HG03175 (cell line): ENCODE measurements at regions not wholly inside any gene's neighbourhood (a gene's known extent, or its start where the extent isn't known, plus 50 kb on each side); places are given as distances from the start of the nearest gene placed in this dataset.
"Not testable (repeated sequence)": the region's sequence is repeated elsewhere in the genome, so short reads cannot be mapped to it uniquely, and the experiment has no call there.

Experiments
- ATAC-seq: cut with Tn5 transposase; IDR thresholded peaks from one replicate; pipeline ENCODE4 v1.9.1; 2021; ENCODE audit warnings: mild to moderate bottlenecking, moderate library complexity; ENCODE audit not compliant: unreplicated experiment

DNA sequence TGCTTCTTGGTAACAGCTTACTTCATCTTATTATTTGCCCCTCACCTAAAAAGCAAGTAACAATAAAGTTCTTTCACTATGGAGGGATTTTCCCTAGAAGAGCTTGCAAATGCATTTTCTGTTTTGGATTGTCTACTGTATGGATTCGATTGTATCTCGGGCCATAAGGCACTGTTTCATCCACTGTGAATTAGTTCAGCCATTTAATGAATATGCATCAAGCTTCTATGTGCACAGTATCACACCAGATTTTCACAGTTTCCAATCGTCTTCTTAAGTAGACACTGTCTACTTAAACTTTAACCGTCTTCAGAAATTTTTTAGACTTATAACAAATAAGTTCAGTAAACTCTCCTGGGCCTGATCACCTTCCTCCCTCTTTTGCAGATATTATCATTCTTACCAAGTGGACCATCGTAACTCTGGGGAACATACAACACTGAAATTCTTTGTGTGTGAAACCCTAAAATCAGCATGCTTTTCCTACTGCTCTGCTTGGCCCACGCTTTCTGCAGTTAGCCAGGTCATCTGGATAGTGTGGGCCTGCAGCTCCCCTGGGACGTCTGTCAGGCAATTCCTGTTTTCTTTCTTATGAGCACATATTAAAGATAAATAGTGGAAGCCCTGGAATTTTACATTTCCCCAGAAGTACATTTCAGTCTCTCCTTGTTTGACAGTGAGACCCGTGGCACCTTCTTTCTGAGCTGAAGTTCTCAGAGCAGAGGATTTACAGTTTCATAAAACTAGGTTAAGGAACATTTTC, 136.5 kb upstream of the PDE10A start:
- ATAC-seq, result no peak

DNA sequence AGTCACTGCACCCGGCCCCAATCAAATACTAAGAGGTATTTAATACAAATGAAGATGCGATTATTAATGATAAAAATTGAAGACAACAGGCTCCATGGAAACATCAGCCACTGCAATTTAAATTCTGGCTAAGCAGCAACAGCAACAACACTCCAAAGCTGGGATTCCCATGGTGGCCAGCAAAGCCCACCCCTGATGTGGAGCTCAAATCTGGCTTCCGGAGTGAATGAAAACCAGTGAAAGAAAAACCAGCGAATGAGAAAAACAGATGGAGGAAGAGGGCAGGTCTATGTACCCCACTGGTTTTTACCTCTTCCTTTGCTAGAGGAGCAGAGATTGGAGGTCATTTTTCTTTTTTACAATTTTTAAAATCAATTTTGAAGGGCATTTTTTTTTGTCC, 135.9 kb upstream of the PDE10A start:
- ATAC-seq, result no peak

DNA sequence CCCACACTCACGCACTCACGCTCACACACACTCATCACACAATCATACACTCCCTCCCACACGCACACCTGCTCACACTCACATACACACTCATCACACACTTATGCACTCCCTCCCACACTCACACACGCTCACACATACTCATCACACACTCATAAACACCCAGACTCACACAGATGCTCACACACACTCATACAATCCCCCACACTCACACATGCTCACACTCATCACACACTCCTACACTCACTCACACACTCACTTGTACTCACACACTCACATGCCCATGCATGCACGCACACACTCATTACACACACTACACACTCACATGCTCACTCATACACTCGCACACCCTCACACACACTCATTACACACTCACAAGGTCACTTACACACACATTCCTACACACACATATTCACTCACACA, 131.1 kb upstream of the PDE10A start:
- no peak for ATAC-seq

DNA sequence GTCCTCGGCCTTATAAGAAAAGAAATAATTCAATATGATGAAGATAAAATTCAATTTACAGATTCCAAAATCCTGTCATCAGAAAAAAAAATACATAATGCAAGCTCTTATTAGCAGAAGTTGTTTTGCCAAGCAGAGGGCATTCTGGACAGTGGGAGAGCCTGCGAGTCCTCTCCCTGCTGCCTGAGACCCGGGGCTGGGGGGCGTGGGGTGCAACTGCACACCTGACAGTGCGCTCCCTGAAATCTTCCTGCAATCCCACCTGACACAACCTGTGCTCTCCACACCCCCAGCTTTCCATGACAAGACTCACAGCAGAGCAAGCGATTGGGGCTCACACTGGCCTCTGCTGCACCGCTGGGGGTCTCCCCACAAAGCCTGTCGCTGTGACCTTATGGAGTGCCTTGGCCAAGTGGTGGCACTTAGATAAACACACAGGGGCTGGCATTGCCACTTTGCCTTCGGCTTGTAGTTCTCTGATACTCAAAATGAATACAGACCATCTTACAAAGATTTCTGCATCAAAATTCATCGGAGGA, 130.3 kb upstream of the PDE10A start:
- ATAC-seq, result no peak

DNA sequence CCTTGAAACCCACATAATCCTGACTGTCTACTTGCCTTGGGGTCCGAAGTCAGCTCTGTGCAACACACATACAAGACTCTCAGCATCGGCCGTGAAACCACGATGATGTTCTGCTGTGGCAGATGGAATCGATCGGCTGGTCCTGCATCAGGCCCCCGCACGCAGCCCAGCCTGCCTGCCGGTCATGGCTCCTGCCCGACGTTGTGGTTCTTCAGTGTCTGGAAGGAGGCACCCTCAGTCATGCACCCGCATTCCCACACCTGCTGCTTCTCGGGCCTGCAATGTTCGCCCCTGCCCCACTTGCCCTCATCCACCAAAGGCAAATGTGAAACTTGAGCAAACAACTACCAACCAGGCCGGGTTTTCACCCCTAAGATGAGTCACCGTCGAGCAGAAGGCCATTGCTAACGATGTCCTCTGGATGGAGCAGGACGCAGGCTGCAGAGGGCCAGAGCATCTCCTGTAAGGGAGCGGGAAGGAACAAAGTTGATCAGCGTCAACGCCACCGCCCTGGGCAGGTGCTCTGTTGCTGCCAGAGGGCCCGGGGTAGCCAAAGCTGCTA, 128.9 kb upstream of the PDE10A start:
- no peak for ATAC-seq

DNA sequence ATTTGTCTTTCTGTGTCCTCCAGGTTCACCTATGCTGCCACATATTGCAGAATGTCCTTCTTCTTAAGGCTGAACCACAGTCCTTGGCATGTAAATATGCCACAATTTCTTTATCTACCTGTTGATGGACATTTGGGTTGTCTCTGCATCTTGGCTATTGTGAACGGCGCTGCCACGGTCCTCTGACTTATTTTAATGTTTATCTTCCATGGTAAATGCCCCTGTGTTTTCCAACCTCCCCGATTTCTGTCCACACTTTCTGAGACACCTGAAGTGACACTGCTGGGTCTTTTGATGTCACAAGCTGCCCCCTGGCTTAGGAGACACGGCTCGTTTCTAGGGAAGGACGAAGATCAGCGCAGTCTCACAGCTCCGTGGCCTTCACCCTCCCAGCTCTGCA, 128.3 kb upstream of the PDE10A start:
- ATAC-seq, result no peak

DNA sequence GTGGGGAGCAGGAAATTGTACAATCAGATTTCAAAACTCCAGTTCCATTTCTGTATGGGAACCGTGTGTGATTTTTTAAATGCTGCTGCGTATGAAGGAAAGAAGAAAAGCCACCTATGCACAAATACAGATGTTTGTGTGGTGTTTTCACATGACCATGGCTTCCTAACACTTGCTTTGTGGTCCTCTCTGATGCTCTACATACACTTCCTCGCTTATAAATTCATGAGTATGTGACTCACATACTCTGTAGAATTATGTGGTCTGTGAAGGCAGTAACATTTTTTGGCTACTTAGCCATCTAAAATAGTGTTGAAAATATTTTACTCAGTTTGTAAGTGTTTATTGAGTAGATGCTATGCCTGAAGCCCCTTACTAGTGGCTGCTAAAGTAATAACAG, 119.8 kb upstream of the PDE10A start:
- no peak for ATAC-seq

DNA sequence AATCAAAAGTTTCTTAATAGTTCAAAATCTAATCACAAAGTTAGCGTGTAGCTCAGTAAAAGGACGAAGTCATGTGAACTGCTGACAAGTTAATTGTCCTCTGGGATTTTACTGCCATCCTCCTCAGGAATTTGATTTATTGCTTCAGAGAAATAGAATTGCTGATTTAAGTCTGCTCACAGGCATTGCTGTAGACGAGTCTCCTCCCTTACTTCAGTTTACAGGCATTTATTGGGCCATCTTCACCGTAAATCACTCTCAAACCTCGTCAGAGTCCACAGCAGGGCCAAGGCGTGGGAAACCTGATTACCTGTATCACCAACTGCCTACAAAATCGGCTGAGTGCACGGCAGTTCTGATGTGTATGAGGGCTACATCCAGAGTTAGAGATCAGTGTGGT, 119.1 kb upstream of the PDE10A start:
- no peak for ATAC-seq

DNA sequence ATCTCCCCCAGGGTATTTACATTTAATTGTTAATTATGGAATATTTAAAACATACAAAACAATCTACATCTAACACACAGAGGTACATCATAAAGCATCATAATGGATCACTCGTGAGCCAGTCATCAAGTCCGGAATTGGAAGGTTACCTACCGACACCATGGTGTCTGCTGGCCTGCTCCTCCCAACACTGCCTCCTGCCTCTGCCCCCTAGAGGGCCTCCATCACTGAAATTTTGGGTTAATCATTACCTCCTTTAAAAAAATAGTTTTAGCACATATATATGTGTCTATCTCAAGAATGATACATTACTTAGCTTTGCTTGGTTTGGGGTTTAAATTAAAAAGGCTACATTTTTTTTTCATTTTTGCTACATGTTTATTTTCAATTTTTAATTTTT, 114.6 kb upstream of the PDE10A start:
- ATAC-seq, result no peak

DNA sequence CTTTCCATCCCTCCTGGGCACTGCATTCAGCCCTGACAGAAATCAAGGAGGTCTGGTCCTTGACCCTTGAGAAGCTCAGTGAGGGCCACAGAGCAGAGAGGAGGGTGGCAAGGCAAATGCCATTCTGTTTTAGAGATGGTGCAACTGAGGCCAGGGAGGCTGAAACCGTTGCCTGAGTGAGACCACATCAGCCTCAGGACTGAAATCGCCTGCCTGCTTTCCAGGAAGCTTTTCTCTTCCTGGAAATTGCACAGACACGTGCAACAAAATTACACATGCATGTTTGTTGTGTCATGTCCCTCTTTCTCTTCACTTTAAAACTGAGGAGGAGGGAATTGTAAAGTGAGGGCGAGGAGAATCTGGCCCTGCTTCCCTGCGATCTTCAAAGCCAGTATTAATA, 113.7 kb upstream of the PDE10A start:
- no peak for ATAC-seq

DNA sequence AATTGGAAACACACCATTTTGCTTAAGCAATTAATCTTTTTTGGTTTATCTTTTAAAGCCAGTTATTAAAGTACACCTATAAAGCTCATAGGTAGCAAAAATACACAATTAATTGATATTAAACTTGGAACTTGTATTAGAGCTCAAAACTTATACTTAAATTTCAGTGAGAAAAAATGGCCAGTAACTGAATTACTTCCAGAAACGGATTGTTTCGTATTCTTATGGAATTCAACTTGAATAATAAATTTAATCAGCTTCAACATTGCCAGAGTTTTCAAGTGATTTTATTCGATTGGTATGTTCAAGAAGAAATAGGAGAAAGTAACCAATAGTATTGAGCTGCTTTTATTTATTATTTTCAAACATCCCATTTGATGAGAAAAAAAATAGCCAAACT, 112.7 kb upstream of the PDE10A start:
- no peak for ATAC-seq

DNA sequence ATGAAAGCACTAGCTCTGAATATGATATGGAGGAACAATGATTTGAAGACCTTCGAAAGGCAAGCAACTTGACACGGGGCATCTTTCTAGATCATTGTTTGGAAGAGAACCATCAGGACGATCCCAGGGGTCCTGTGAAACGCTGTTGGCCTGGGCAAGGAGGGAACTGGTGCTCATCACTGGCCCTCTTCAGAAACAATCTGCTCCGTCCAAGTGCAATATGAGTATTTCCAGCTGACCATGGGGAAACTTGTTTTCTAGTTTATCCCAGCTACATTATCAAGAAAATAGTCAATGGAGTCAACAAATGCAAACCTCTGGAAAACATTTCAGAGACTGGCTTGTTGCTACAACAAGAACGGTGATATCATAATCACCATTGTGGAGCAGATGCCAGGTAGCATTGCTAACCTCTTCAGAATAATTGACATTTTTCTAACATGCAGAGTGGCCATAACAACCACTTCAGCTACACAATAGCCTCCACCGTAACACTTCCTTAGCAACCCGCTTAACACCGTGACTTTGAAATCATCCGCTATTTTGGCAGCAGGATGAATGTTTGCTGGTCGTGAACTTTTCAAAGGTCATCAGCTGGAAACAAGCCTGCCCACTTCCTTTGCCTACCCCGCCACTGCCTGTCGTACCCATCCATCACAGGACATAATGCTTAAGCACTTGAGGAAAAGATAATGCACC, 112.0 kb upstream of the PDE10A start:
- peak; percentile 65 for ATAC-seq

DNA sequence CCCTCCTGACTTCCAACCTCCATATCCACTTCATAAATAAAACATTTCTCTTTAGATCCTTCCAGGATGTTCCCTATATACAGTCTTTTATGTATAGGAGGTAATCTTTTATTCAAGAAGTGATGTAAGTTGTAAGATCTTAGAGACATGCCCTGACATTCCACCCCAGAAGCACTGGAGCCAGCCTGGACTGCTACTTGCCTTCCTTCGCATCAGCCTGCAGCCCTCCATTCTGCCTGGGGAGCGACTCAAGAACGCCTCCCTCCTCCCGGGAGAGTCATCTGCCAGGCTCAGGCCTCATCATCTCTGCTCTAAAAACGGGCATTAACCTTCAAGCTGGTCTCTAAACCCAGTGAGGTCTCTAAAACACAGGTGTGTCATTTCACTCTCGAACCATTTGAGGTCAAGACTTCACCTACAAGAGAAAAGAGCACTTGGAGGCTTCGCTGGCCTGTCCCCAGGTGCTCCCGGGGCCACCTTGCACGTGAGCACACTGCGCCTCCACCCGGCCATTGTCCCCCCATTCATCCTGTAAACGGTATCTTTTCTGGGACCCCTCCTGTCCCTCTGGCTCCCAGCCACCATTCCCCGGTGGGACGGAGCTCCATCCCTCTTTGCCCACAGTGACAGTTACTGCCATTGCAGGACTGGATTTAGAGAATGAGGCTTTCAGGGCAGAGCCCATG, 107.5 kb upstream of the PDE10A start:
- ATAC-seq, result no peak

DNA sequence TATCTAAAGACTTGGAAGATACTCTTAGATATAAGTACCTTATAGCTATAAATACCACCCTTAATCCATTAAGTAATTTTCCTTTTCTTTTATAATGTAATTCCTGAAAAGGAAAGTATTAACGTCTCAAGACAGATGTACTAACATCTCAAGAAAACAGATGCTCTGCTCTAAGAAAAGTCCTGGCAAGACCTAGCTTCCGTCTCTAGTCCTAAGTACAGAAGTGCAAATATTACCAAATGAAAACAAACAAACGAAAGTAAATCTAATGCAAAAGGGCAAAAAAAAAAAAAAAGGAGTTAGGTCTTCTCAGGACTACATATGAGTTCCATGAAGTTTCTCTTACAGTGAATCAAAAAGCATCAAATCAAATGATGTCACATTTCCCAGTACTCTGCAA, 106.8 kb upstream of the PDE10A start:
- ATAC-seq, result no peak

DNA sequence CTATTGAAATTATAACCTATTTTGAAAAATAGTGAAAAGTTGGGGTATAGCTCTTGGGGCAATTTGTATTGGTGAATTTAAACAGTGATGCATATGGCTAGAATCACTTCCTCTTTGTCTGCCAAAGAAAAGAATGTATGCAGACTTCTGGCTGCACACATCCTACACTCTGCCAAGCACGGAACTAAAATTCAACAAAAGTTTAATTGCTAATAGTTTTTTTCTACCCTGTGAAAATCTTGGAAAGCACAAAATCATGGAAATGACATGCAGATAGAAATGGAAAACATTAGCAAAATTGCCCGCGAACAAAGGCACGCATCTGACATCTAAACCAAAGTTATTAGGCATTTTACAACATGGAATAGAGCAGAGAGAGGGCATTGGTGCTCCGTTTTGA, 106.4 kb upstream of the PDE10A start:
- no peak for ATAC-seq

DNA sequence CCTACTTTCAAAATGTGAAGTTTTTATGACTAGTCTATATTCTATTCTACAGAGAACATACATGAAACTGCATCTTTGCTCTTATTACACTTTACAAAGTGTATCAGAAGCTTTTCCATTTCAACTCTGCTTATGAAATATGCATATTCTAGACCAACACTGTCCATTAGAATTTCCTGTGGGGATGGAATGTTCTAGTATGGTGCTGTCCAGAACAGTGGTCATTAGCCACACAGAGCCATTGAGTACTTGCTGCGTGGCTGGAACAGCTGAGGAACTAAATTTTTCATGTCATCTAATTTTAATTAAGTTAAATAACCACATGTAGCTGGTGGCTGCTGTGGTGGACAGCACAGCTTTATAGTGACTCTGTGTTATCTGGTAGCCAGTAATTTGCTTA, 105.9 kb upstream of the PDE10A start:
- no peak for ATAC-seq

DNA sequence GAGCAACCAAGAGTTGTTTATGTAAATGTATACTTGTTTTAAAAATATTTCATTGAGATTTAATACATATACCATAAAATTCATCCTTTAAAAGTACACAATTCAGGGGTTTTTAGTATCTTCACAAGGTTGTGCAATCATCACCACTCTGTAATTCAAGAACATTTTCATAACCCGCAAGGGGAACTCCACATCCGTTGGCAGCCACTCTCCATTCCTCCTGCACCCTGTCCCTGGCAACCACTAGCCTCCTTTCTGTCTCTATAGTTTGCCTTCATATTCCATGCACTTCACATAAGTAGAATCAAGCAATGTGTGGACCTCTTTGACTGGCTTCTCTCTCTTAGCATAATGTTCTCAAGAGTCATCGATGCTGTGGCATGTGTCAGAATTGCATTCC, 104.2 kb upstream of the PDE10A start:
- no peak for ATAC-seq

DNA sequence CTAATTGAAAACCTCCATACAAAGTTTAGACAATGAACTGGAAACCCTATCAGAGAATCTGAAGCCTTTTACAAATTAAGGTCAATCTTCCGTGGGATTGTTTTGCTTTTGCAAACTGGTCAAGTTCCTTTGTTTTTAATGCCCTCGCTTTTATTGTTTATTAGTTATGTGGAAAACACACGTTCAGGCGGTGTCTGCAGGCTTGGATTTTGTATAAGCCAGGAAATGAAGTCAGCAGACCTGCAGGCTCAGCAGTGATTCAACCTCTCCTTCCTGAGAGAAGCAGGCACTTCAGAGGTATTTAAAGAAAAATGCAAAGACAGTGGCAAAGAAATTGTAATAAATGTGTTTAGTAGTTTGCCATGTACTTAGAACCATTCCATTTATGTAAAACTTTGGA, 103.4 kb upstream of the PDE10A start:
- ATAC-seq, result no peak

DNA sequence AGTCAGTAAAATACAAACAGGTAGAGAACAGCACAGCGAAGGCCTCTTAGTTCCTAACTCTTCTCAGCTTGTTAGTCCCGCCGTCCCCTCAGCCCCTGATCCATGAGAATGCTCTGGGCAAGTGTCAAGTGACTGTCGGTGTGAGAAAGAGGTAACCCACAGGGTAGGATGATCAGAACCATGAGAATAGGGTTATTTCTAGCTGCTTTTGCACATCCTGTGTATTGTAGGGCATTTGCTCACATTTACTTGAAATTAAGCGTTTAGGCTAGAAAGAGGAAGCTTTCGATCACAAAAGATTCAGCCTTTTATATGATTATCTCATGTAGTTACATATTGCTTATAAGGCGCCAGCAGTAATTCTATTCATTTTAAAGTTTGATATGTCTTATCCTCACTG, 103.0 kb upstream of the PDE10A start:
- no peak for ATAC-seq

DNA sequence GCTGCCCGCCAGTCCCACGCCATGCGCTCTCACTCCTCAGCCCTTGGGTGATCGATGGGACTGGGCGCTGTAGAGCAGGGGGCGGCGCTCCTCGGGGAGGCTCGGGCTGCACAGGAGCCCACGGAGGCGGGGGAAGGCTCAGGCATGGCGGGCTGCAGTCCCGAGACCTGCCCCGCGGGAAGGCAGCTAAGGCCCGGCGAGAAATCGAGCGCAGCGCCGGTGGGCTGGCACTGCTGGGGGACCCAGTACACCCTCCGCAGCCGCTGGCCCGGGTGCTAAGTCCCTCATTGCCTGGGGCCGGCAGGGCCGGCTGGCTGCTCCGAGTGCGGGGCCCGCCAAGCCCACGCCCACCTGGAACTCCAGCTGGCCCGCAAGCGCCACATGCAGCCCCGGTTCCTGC, 102.2 kb upstream of the PDE10A start:
- not testable (repeated sequence) for ATAC-seq

DNA sequence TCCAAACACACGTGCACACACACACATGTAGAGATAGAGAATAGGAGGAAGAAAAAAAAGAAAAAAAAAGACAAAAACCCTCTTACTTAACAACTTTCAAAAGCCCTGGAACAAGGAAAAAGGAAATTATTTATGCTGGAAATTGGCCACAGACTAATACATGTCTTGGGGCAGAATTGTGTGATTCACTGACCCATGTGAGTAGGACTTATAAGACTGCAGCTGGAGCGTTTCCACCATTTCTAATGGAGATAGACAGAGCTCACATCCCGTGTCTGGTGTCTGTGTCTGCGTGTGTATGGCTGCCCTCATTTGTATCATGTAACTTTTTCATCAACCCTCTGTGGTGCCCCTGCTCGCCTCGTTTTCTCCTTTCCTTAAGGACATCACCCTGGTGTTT, 99.8 kb upstream of the PDE10A start:
- ATAC-seq, result no peak

DNA sequence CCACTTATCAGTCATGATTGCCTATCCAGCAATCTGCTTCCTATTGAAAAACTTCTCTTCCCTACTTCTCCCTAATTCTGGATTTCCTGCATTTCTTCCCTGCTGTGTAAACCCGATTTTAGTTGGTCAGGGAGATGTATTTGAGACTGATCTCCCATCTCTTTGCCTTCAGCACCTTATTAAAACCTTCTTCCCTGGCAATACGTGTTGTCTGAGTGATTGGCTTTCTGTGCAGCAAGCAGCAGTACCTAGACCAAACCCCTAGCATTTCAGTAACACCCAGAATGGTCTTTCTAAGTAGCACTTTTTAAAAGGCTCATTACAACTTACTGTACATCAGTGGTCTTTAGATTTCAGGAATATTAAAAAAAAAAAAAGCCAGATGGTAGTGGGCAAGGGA, 99.1 kb upstream of the PDE10A start:
- ATAC-seq, result no peak
